GM12864 (cell line): ENCODE measurements at regions not wholly inside any gene's neighbourhood (a gene's known extent, or its start where the extent isn't known, plus 50 kb on each side); places are given as distances from the start of the nearest gene placed in this dataset.
"Not testable (repeated sequence)": the region's sequence is repeated elsewhere in the genome, so short reads cannot be mapped to it uniquely, and the experiment has no call there.

Experiments
- DNase-seq: peaks from one replicate; pipeline ENCODE4 v3.0.0-alpha.2; 2011; ENCODE audit warnings: low read depth
- H3K4me3 ChIP-seq: 2 replicates; pipeline ENCODE4 v1.5.1; 2011; ENCODE audit warnings: mild to moderate bottlenecking, low read depth, low read length, control low read depth
- TF ChIP-seq, protein P1 (sequence below): IDR thresholded peaks from 2 replicates; pipeline ENCODE4 v1.5.1; 2011; ENCODE audit warnings: low read depth, mild to moderate bottlenecking, moderate library complexity, low read length, control low read depth, inconsistent platforms; ENCODE audit errors: missing control alignments

DNA sequence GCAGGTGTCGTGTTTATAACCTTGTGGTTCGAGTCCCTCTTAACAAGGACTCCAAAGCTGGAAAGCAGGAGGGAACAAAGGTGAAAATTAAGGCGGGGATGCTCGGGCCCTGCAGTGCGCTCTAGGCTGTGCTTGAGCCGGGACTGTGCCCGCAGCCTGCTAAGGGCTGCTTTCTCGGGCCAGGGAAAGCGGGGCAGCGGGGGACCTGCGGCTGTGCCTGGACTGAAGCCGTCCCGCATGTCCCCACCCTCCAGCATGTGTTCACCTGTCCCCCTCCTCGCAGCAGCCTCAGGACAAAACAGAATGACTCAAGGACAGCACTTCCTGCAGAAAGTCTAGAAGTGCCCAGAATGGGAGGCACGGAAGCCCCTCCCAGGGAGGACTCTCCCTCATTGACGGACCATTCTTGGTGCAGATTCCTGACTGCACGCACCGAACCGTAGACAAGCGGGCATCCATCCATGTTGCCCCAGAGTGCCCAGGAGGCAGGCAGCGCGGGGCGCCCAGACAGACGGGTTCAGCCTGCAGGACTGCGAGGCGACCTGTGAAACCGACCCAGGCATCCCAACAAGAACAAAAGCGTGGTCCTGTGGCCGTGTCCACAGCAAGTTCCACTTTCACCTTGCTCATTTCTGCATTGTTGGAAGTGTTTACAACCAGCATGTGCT lies 342.9 kb downstream of the MAGEB5 start:
- no peak overlapping the region for H3K4me3 ChIP-seq
- no peak for DNase-seq
- TF ChIP-seq, protein P1, sequence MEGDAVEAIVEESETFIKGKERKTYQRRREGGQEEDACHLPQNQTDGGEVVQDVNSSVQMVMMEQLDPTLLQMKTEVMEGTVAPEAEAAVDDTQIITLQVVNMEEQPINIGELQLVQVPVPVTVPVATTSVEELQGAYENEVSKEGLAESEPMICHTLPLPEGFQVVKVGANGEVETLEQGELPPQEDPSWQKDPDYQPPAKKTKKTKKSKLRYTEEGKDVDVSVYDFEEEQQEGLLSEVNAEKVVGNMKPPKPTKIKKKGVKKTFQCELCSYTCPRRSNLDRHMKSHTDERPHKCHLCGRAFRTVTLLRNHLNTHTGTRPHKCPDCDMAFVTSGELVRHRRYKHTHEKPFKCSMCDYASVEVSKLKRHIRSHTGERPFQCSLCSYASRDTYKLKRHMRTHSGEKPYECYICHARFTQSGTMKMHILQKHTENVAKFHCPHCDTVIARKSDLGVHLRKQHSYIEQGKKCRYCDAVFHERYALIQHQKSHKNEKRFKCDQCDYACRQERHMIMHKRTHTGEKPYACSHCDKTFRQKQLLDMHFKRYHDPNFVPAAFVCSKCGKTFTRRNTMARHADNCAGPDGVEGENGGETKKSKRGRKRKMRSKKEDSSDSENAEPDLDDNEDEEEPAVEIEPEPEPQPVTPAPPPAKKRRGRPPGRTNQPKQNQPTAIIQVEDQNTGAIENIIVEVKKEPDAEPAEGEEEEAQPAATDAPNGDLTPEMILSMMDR: no peak

DNA sequence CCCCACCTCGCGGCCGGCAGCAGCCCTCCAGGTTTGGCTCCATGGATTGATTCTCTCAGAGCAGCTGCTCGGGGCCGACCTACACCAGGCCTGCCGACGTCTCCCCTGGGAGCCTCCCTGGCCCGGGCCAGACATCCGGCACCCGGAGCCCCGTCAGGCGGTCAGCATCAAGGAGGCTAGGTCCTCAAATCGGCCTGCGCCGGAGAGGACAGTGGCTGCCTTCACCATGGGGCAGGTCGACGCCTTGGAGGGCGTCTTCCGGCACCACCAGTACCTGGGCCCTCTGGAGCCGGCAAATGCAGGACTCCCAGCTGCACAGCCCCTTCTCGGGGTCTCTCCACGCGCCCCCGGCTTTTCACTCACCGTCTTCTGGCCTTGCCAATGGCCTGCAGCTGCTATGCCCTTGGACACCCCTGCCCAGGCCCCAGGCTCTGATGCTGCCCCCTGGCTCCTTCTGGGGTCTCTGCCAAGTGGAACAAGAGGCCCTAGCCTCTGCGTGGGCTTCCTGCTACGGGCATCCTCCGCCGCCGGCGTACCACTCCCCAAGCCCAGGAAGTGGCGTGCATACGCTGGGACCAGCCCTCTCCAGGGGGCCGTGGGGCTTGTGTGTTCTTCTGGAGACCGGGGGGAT lies 341.8 kb downstream of the MAGEB5 start:
- H3K4me3 ChIP-seq: no peak overlapping the region
- TF ChIP-seq, protein P1: no peak
- no peak for DNase-seq

DNA sequence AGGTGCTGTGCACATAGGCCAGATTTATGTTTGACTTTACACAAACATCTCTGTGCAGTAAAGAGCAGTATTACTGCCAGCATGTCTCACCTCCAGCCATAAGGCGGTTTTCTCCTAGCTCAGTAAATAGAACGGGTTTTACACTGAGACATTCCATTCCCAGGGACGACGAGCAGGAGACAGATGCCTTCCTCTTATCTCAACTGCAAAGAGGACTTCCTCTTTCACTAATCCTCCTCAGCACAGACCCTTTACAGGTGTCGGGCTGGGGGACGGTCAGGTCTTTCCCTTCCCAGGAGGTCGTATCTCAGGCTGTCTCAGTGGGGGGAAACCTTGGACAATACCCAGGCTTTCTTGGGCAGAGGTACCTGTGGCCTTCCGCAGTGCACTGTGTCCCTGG lies 309.8 kb downstream of the MAGEB5 start:
- H3K4me3 ChIP-seq, DNase-seq: not testable (repeated sequence)

DNA sequence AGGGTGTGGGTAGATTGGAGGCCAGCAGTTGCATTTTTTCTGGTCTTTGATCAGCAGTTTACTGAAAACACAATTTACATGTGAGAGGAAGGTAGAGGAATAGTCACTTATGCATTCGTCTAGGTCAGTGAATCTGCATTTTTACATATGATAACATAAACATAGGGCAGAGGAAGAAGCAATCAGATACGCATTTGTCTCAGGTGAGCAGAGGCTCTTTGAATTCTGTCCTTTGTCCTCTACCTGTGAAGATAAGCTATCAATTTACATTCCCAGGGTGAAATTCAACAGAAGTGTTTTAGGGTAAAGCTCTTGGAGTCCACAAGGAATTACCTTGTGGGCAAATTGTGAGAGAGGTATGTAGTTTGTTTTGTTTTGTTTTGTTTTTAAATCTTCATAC lies 306.5 kb downstream of the MAGEB5 start:
- TF ChIP-seq, protein P1: no peak
- no peak for DNase-seq
- no peak overlapping the region for H3K4me3 ChIP-seq

DNA sequence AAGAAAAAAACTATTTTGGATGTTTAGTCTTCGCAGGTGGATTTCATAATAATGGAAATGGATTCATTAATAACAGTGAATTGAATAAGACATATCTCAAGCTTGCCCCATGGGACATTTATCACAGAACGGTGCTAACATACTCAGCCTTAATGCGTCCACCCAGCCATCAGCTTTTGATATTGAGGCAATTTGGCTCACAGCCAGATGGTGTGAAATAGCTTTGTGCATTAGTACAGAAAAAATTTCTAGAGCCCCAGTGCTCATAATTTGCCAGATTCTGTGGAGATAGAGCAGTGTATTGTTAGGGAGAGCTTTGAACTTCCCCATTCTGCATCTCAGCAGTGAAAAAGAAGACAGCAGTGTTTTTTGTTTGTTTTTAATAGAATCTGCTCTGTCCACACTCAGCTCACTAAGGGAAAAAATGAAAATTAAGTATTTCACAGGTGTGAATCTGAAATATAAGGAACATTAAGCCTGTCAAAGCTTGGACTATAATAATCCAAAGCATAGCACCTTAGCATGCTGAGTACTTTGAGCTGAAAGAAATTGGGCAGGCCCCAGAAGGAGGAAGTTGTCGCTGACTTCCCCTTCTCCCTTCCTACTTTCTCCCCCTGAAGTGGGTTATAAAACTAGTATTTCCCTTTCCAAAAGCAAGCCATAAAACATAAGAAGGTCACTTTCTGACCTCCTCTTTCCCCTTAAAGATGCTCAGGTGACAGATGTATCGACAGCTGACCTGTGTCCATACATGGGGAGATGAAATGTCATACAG lies 295.8 kb downstream of the MAGEB5 start:
- no peak overlapping the region for H3K4me3 ChIP-seq
- TF ChIP-seq, protein P1: no peak
- DNase-seq: no peak

DNA sequence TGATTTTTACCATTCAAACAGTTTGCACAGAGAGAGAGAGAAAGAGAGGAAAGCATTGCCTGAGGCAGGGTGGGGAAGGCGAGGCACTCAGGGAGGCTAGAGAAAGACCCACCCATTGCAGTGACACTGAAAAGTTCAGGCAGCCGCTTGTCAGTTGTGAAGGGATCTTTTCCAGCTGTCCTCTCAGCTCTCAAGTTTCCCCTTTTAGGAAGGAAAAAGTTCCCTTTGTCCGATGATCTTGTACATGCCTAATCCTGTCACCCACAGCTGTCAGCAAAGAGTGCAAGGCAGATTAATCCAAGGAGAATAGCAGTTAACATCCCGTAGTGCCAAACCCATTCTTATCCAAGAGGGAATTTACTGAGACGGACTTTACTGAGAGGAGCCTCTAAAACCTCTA lies 255.0 kb downstream of the MAGEB5 start:
- DNase-seq: no peak
- no peak overlapping the region for H3K4me3 ChIP-seq
- TF ChIP-seq, protein P1: no peak

DNA sequence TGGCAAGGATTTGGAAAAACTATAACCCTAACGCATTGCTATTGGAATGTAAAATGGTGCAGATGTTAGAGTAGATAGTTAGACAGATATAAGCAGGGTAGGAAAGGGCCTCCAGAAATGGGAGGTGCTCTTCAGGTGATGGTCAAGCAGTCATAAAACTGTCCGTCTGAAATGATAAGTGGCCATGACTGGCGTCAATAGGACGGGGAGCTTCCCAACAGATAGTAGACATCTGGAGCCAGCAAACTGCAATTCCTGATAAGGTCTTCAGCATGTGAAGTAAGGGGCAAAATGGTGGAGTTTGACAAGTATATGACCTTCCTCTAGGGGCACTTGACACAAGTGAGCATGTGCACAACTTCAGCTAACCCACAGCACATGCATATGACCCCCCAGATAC lies 250.4 kb downstream of the MAGEB5 start:
- no peak for DNase-seq
- TF ChIP-seq, protein P1: no peak
- H3K4me3 ChIP-seq: no peak overlapping the region
